HCT116 (cell line): ENCODE measurements at regions not wholly inside any gene's neighbourhood (a gene's known extent, or its start where the extent isn't known, plus 50 kb on each side); places are given as distances from the start of the nearest gene placed in this dataset.

Experiments used
- ATAC-seq: fragments of 200-7000 bp; cut with Tn5 transposase; 2 replicates; pipeline ENCODE4 v1.9.1; 2020; ENCODE audit warnings: mild to moderate bottlenecking, moderate library complexity
- BruUV-seq: library from RNA; stranded (reverse); fragments of 400-500 nt; replicated peaks from 2 replicates; lab custom pipeline; 2021; lab: Mats Ljungman, UMichigan
- CTCF ChIA-PET: fragments of 300-600 bp; sonication (Branson Sonifier 250); formaldehyde crosslinking; loops from one replicate; lab custom pipeline; 2021; ENCODE audit warnings: antibody characterized with exemption; lab: Charles Lee
- POLR2A ChIA-PET: fragments of 300-600, 350-600 bp; sonication (Branson Sonifier 250); formaldehyde crosslinking; loops from one replicate; lab custom pipeline; 2021; ENCODE audit warnings: antibody characterized with exemption; lab: Charles Lee
- RAD21 ChIA-PET, 2 experiments: fragments of 300-600 bp; sonication (Branson Sonifier 250); formaldehyde crosslinking; loops; one replicate each; lab custom pipeline; 2023; ENCODE audit warnings: low total read pairs in 2 of 2; ENCODE audit not compliant: uncharacterized antibody in 2 of 2, unreplicated experiment in 2 of 2, low non-redundant PET in 1 of 2; lab: Charles Lee
- DNase-seq: peaks from one replicate; pipeline ENCODE4 v3.0.0-alpha.2; 2010; ENCODE audit warnings: low read depth, low spot score
- H2AFZ ChIP-seq: fragments of 200-600 bp; shearing (Covaris generic), sonication (generic); 2 replicates; pipeline ENCODE4 v1.6.1; 2017; ENCODE audit warnings: low read depth, mixed run types, mixed read lengths, antibody characterized with exemption, low read length; ENCODE audit not compliant: poor library complexity, severe bottlenecking
- H3K27ac ChIP-seq: 2 replicates; pipeline ENCODE4 v1.5.1; 2012; ENCODE audit warnings: low read depth, low read length
- H3K27me3 ChIP-seq: fragments of 200-600 bp; sonication (generic); 2 replicates; pipeline ENCODE4 v1.6.1; 2016; ENCODE audit warnings: mixed run types, low read length, mixed read lengths; ENCODE audit not compliant: insufficient read depth
- H3K36me3 ChIP-seq, 2 experiments: fragments of 200-500 bp in 1 of 2; fragments of 200-600 bp in 1 of 2; sonication (Bioruptor generic) in 1 of 2; sonication (generic) in 1 of 2; 2 replicates each; pipeline versions ENCODE4 v1.5.1 to v1.6.1; 2014 to 2016; ENCODE audit warnings: low read length in 2 of 2, inconsistent platforms in 1 of 2, mixed read lengths in 1 of 2, mixed run types in 1 of 2; ENCODE audit not compliant: insufficient read depth in 2 of 2, control insufficient read depth in 1 of 2
- H3K4me1 ChIP-seq, 2 experiments: fragments of 200-600 bp in 1 of 2; sonication (generic) in 1 of 2; 2 replicates each; pipeline versions ENCODE4 v1.5.1 to v1.6.1; 2012 to 2017; ENCODE audit warnings: low read length in 2 of 2, inconsistent platforms in 1 of 2, mild to moderate bottlenecking in 1 of 2, mixed read lengths in 1 of 2, mixed run types in 1 of 2, moderate library complexity in 1 of 2; ENCODE audit not compliant: insufficient read depth in 2 of 2, control insufficient read depth in 1 of 2
- H3K4me2 ChIP-seq: fragments of 200-600 bp; sonication (generic); 2 replicates; pipeline ENCODE4 v1.6.1; 2017; ENCODE audit warnings: mixed run types, low read length, mixed read lengths
- H3K4me3 ChIP-seq, 2 experiments: fragments of 200-600 bp in 1 of 2; sonication (generic) in 1 of 2; replicated peaks in 1 of 2; 2 replicates each; pipeline ENCODE4 v1.5.1; 2011 to 2016; ENCODE audit warnings: low read length in 2 of 2, control low read depth in 1 of 2, low read depth in 1 of 2, mild to moderate bottlenecking in 1 of 2, mixed read lengths in 1 of 2, mixed run types in 1 of 2
- H3K79me2 ChIP-seq: fragments of 200-600 bp; sonication (generic); 2 replicates; pipeline ENCODE4 v1.6.1; 2017; ENCODE audit warnings: mild to moderate bottlenecking, mixed run types, low read length, moderate library complexity, mixed read lengths; ENCODE audit not compliant: insufficient read depth
- H3K9ac ChIP-seq: fragments of 200-600 bp; sonication (generic); 2 replicates; pipeline ENCODE4 v1.6.1; 2016; ENCODE audit warnings: low read length, mixed read lengths
- H3K9me2 ChIP-seq: fragments of 200-600 bp; sonication (generic), shearing (Covaris generic); 2 replicates; pipeline ENCODE4 v1.6.1; 2017; ENCODE audit warnings: mixed run types, mild to moderate bottlenecking, moderate library complexity; ENCODE audit not compliant: insufficient read depth
- H3K9me3 ChIP-seq, 2 experiments: fragments of 200-500 bp in 1 of 2; fragments of 200-600 bp in 1 of 2; sonication (Bioruptor generic) in 1 of 2; sonication (generic) in 1 of 2; 2 replicates each; pipeline ENCODE4 v1.6.1; 2014 to 2017; ENCODE audit warnings: low read length in 2 of 2, mixed read lengths in 2 of 2, inconsistent platforms in 1 of 2, low read depth in 1 of 2, mild to moderate bottlenecking in 1 of 2, mixed run types in 1 of 2, moderate library complexity in 1 of 2; ENCODE audit not compliant: control insufficient read depth in 1 of 2, insufficient read depth in 1 of 2
- H4K20me1 ChIP-seq: fragments of 200-600 bp; sonication (generic), shearing (Covaris generic); 2 replicates; pipeline ENCODE4 v1.6.1; 2017; ENCODE audit warnings: mixed run types, mild to moderate bottlenecking, moderate library complexity; ENCODE audit not compliant: insufficient read depth
- CEBPB ChIP-seq: IDR thresholded peaks from 2 replicates; pipeline ENCODE4 v1.6.1; 2012; ENCODE audit warnings: low read depth
- CTCF ChIP-seq, 3 experiments: fragments of 200-600 bp in 1 of 3; sonication (generic) in 1 of 3; IDR thresholded peaks in 2 of 3; conservative IDR thresholded peaks in 1 of 3; 2 replicates each; pipeline ENCODE4 v1.5.1; 2012 to 2017; ENCODE audit warnings: low read depth in 2 of 3, low read length in 2 of 3, antibody characterized with exemption in 1 of 3, borderline replicate concordance in 1 of 3, control low read depth in 1 of 3, mild to moderate bottlenecking in 1 of 3, mixed read lengths in 1 of 3, mixed run types in 1 of 3, moderate library complexity in 1 of 3; ENCODE audit not compliant: insufficient read depth in 1 of 3
- ELF1 ChIP-seq: IDR thresholded peaks from 2 replicates; pipeline ENCODE4 v1.6.1; 2012; ENCODE audit warnings: low read depth, borderline replicate concordance
- JUND ChIP-seq: IDR thresholded peaks from 2 replicates; pipeline ENCODE4 v1.6.1; 2012
- MAX ChIP-seq: IDR thresholded peaks from 2 replicates; pipeline ENCODE4 v1.6.1; 2012
- REST ChIP-seq: IDR thresholded peaks from 2 replicates; pipeline ENCODE4 v1.6.1; 2012; ENCODE audit warnings: low read depth
- SIN3A ChIP-seq: IDR thresholded peaks from 2 replicates; pipeline ENCODE4 v1.6.1; 2012; ENCODE audit warnings: low read depth
- intact Hi-C: fragments of 100-400 bp; cut with micrococcal nuclease; formaldehyde crosslinking; loops from 2 replicates; pipeline ENCODE4 v1.10.0; 2022

GRCh38 chr12:125461831-125462230, 396.6 kb downstream of the AACS start:
- no peak overlapping the region for H3K27ac ChIP-seq
- CTCF ChIA-PET = no interaction called here
- no peaks in the 10 kb centered on the region for H4K20me1 ChIP-seq
- no peak for ATAC-seq
- no peak for TF ChIP-seq JUND
- TF ChIP-seq ELF1 = no peak
- TF ChIP-seq MAX = no peak
- TF ChIP-seq REST = no peak
- no peak for TF ChIP-seq CTCF (IDR thresholded peaks at IDR 0.05 in 2 of 3, conservative IDR thresholded peaks at IDR 0.05 in 1 of 3; ENCODE audit: borderline replicate concordance in 1 of 3, insufficient read depth in 1 of 3, low read depth in 2 of 3, low read length in 2 of 3)
- TF ChIP-seq SIN3A = no peak
- no peak for TF ChIP-seq CEBPB
- TF ChIP-seq, all 23 proteins: peak for 0
- Histone ChIP-seq H3K4me1 (no peaks in the 10 kb centered on the region), H3K36me3 (no peaks in the 10 kb centered on the region), H3K9ac (no peak overlapping the region), H2AFZ (no peak overlapping the region), H3K4me3 (no peak overlapping the region), H3K9me3 (no peaks in the 10 kb centered on the region), H3K27me3 (no peaks in the 10 kb centered on the region; the same call in 1 of the 2 replicates), H3K79me2 (no peaks in the 10 kb centered on the region), H3K4me2 (no peak overlapping the region), H3K9me2 (no peaks in the 10 kb centered on the region)
- intact Hi-C loops = no loop called here
- no peak for DNase-seq
- BruUV-seq = no TSS peak
- POLR2A ChIA-PET = no interaction called here
- RAD21 ChIA-PET = no interaction called here
